ENCODE measurements at regions not wholly inside any gene's neighbourhood (a gene's known extent, or its start where the extent isn't known, plus 50 kb on each side); places are given as distances from the start of the nearest gene placed in this dataset.

DNA sequence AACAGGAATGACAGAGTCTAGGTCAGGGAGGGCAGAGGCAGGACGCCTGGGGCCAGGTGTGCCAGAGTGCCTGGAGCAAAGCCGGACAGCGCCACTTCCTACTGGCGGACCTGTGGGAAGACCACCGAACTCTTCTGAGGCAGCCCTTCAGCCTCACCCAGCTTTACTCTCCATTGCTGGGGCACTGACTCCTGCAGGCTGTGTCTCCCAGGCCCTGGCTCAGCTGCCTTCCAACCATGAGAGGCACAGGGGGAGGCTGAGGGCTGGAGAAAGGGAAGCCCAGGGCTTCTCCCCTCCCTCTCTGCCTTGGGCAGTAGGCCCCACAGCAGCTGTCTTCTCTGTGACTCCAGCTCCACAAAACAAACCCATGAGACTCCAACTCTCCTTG is 139.6 kb upstream of the UNC5B start:
- no peak for DNase-seq

DNA sequence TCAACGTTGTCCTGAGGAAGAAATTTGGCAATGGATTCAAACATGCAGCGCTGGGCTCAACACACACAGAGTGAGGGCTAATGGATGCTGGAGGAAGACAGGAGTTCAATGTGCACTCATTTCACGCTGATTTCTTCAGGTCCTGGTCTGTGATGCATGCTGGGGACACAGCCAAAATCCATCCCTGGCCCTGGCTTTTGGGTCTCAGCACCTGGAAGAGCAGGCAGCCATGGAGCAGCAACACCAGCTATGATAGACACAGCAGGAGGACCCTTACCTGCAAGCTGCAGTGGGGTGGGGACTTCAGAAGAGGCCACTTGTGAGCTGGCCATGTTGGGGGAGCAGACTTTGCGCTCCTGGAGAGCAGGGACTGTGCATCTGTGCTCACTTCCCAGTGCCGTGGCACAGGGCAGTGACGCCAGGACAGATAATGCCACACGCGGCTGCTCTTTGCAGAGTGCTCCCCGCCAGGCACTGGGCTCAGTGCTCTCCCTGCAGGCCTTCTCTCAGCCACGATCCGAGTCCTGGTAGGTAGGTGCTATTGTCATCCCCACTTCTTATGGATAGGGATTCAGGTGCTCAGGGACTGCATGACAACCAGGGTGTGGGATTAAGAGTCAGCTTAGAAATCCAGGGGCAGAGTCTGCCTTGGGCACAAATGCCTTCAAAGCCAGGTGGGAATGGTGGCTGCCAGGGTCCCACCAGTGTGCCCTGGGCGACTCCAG is 138.8 kb upstream of the UNC5B start:
- no peak for DNase-seq

DNA sequence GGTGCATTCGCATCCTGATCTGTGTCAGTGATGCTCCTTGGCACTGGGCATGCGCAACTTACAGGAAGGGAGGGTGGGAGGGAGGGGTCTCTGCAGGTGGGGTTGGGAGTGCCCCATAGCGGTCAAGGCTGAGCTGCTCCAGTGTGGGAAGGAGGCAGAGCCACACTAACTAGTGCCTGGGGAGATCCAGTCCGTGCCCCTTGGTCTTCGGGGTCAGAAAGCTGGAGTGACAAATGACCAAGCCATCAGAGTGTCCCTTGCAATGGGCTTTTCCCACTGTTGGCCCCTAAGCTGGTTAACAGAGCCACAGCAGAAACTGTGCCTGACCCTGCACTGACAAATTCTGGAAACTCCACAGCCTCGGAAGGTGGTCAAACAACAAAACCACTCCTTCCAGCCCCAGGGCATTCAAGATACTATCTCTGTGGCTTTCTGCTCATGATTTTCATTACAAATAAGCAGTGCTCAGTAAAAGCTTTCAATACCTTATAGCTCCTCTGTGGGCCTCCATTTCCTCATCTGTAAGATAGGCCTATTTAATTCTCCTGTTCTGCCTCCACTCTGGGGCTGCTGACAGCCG is 138.1 kb upstream of the UNC5B start:
- DNase-seq: no peak

DNA sequence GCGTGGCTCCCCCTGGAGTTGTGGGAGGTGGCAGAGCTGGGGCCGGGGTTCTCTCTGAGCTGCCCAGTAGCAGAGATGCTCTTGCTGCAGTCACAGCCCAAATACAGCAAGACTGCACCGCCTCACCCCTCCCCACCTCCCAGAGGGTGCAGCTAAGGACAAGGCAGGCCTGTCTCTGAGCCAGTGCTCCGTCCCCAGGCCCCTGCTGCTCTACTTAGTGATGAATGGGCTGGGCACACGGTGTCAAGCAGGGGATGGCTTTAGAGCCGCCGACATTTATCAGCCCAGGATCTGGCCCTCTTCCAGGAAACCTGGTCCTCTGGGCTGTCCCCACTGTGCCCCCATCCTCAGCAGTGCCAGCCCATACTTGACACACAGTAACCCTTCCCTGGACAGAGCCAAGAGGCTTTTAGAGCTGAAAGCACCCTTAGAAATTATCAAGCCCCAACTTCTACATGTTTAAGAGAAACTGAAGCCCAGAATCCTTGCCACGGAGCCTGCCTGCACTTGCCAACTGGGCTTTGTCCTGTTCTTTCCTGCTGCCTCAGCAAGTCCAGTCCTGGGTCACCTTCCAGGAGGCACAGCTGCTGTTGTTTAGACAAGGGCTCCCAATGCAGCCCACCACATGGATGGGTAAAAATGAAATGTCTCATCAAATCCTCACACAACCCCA is 137.1 kb upstream of the UNC5B start:
- no peak for DNase-seq

GRCh38 chr10:71075759-71076472 is 136.5 kb upstream of the UNC5B start:
- no peak for DNase-seq

- no peak for DNase-seq
Measured at GRCh38 chr10:71076473-71077142, 135.8 kb upstream of the UNC5B start.

DNA sequence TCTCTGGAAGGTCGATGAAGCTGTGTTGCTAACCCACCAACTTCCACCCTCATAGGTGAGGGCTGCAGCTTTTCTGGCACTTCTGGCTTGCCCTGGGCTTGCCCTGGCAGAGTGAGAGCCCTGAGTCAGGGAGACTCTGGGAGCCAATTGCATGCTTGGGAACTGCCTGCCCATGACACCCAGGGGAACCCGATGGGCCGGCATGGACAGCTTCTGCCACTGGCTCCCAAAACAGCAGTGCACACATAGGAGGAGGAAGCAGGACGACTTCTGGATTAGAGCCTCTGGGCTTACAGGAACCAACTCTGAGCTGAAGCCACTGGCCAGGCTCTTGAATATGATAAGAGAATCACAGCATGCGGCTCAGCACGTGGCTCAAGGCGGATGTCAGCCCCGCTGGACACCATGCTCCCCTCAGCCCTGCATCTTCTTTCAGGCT is 135.2 kb upstream of the UNC5B start:
- DNase-seq: no peak

- DNase-seq: no peak
Measured at GRCh38 chr10:71077796-71078453, 134.4 kb upstream of the UNC5B start.

DNA sequence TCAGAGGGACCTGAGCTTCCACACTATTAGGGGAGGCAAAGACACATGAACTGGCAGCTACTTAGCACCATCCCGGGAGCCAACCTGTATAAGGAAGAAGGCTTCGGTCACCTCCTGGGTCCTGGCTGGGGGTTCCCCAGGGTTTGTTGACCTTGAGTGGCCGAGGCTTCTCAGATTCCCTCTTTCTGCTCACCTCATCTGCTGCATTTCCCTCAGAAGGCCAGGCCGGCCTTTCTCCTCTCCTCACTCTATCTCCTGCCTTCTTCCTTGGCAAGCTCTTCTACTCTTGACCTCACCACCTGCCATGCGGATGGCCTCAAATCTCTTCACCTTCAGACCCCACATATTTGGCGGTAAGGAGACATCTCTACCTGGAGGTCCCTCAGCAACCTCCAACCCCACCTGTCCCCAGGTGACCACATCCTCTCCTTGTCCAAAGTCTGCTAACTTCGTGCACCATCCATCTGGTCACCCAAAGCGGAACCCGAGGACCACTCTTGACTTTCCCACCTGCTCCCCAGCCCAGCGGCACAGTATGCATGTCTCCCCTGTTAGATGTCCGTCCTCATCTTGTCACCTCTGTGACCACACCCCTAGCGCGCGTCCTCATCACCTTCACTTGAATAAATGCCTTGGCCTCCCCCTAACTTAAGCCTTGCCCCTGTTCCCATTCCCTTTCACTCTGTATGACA is 133.8 kb upstream of the UNC5B start:
- no peak for DNase-seq

DNA sequence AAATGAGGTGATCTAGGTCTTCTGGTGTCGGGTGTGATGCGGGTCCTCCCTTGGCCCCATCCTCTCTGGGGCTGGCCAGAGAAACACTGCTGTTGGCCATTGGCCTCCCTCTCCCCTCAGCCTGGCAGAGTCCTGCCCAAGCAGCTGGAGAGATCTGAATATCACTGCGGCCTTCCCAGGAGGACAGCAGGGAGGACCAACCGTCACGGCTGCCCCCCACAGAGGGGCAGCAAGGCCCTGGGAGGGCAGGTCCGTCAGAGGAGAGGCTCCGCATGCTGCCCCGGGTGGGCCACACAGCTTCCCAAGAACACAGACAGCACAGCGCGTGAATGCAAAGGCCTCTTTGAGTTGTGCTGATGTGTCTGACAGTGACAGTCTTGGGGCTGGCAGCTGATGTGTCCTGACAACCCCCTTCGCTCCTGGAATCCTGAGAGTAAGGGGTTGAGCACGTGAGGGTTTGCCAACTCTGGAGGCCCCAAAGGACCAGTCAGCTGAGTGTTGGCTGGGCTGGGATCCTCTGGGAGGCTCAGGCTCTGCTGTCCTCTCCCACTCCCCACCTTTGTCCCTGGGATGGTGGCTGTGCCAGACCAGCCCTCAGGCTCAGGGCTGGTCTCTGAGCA is 132.5 kb upstream of the UNC5B start:
- no peak for DNase-seq

DNA sequence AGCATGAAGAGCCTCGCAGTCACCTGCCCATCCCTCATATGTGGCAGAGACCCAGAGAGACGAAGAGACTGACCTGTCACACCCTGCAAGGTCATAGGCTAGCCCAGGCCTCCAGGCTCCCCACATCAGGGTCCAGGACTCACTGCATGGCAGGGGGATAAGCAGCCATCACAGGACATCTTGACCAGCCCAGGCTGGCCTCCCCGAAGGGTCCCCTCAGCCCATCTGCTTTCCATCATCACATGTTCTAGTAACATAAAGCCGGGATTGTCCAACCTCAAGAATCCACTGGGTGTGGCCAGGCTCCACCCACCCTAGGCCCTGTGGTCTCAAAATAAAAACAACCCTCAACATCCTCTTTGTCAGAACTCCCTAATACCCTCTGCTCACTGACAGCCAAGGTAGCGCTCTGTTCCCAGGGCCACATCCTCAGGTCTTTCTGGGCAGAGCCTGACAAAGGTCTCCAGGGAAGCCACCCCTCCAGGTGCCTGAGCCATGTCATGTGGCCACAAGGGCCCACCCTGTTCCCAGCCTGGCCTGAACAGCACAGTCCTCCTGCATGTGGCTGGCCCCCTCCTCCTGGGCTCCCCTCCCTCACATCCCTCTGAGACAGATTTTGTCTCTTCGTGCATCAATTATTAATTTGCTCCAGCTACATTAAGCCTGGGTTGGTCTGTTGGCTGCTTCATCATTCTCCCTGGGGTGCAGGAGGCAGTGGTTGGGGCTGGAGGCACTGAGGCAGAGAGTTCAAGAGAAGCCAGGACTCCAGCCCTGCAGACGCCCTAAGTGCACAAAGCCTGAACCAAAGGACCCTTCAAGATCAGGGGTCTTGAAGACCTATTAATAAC is 131.8 kb upstream of the UNC5B start:
- no peak for DNase-seq

- no peak for DNase-seq
Measured at GRCh38 chr10:71081229-71081560, 131.2 kb upstream of the UNC5B start.

DNA sequence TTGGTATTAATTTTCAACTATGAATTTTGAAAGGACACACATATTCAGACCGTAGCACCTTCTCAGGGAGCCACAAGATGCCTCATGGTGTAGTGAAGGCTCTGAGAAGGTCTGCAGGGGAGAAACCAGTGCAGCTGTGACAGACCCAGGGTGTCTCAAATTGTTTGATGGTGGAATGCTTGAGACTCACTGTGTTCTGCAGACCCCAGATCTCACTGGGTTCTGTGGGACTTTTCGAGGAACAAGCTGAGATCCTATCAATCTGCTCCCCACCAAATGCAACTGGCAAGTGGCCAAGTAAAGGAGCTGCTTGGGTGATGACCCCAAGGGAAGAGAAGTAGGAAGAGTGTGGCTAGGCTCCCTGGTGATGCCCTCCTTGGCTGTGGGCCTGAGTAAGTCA is 130.5 kb upstream of the UNC5B start:
- no peak for DNase-seq

DNA sequence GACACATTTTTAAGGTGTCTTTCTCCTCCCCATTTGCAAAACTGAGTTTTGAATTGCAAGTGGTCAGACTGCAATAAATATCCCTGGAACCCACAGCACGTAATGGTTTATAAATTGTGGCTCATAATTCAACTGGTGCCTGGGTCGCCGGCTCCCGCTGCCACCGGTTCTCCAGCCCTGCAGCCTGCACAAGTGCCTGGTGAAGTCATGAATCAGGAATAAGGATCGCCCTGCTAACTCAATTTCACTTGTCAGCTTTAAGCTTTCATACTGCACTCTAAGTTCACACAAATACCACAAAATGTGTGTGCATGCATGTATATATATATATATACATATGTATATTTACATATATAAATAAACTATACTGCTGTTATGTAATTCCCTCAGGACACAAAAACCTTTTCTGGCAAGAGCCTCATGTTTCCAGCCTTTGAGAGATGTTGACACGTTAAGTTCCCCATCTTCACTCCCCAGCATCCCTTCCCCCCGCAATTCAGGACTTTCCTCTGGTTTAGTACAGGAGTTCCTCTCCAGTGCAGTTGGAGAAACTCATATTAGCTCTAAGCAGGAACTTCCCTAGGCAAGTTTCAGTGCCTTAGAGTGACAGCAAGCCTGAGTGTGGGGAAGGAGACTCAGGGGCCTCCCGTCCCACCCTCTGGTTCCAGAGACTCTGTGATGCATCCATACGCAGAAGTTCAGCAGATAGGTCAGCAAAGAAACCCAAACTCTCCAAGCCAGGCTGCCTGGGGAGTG is 129.2 kb upstream of the UNC5B start:
- no peak for DNase-seq

GRCh38 chr10:71083716-71083975 is 128.7 kb upstream of the UNC5B start:
- DNase-seq: no peak

GRCh38 chr10:71084061-71084817 is 128.1 kb upstream of the UNC5B start:
- DNase-seq: no peak

- no peak for DNase-seq
Measured at GRCh38 chr10:71084818-71085126, 127.6 kb upstream of the UNC5B start.

GRCh38 chr10:71085689-71086438 is 126.5 kb upstream of the UNC5B start:
- DNase-seq: no peak

Data from hematopoietic multipotent progenitor cell treated with erythropoietin and hydrocortisone succinate and interleukin-3 and kit ligand, for 6 days (in vitro differentiated cells).